Stimulated activated CD4-positive, alpha-beta T cell treated with anti-CD3 and anti-CD28 coated beads, TNF-alpha, amount 100 ng/mL, for 1 hour (primary cell): ENCODE measurements at regions not wholly inside any gene's neighbourhood (a gene's known extent, or its start where the extent isn't known, plus 50 kb on each side); places are given as distances from the start of the nearest gene placed in this dataset.
"Not testable (repeated sequence)": the region's sequence is repeated elsewhere in the genome, so short reads cannot be mapped to it uniquely, and the experiment has no call there.

Source experiments
- DNase-seq, 3 donors: peaks; one replicate each; pipeline ENCODE4 v3.0.0-alpha.2; 2020; ENCODE audit warnings: low read depth in 3 of 3, low spot score in 1 of 3

- DNase-seq: no peak
Measured at GRCh38 chr12:75944097-75944904, 87.3 kb downstream of the PHLDA1 start.

- DNase-seq: no peak
Measured at GRCh38 chr12:75943730-75944096, 87.9 kb downstream of the PHLDA1 start.

GRCh38 chr12:75941661-75942060 lies 89.9 kb downstream of the PHLDA1 start:
- not testable (repeated sequence) for DNase-seq

GRCh38 chr12:75939016-75939642 lies 92.4 kb downstream of the PHLDA1 start:
- no peak for DNase-seq

GRCh38 chr12:75938189-75938588 lies 93.4 kb downstream of the PHLDA1 start:
- DNase-seq: no peak

- DNase-seq: no peak
Measured at GRCh38 chr12:75937486-75937885, 94.1 kb downstream of the PHLDA1 start.

GRCh38 chr12:75936515-75937440 lies 94.8 kb downstream of the PHLDA1 start:
- DNase-seq: no peak

- DNase-seq: no peak
Measured at GRCh38 chr12:75935539-75936242, 95.9 kb downstream of the PHLDA1 start.

- no peak for DNase-seq
Measured at GRCh38 chr12:75933101-75933500, 98.5 kb downstream of the PHLDA1 start.

GRCh38 chr12:75932241-75932640 lies 99.3 kb downstream of the PHLDA1 start:
- no peak for DNase-seq

- DNase-seq: no peak
Measured at GRCh38 chr12:75923964-75924666, 107.5 kb downstream of the PHLDA1 start.

GRCh38 chr12:75922944-75923642 lies 108.5 kb downstream of the PHLDA1 start:
- no peak for DNase-seq

- no peak for DNase-seq
Measured at GRCh38 chr12:75921622-75922289, 109.8 kb downstream of the PHLDA1 start.

- no peak for DNase-seq
Measured at GRCh38 chr12:75917715-75918114, 113.9 kb downstream of the PHLDA1 start.

GRCh38 chr12:75917083-75917482 lies 114.5 kb downstream of the PHLDA1 start:
- no peak for DNase-seq

GRCh38 chr12:75913502-75914351 lies 117.8 kb downstream of the PHLDA1 start:
- DNase-seq: peak in 1 of 3 donors; percentile 7

GRCh38 chr12:75909714-75910656 lies 121.6 kb downstream of the PHLDA1 start:
- no peak for DNase-seq
